Fibroblast of lung (primary cell): ENCODE measurements at regions not wholly inside any gene's neighbourhood (a gene's known extent, or its start where the extent isn't known, plus 50 kb on each side); places are given as distances from the start of the nearest gene placed in this dataset.

ENCODE experiments used
- DNase-seq, 2 donors: peaks; one replicate each; pipeline versions ENCODE4 v3.0.0 to v3.0.0-alpha.2; 2010; ENCODE audit warnings: low read depth in 2 of 2
- H2AFZ ChIP-seq: 2 replicates; pipeline ENCODE4 v1.5.1; 2012; ENCODE audit warnings: low read length, control low read depth, inconsistent platforms
- H3K27ac ChIP-seq: 2 replicates; pipeline ENCODE4 v1.5.1; 2011; ENCODE audit warnings: low read length, control low read depth; ENCODE audit not compliant: insufficient read depth
- H3K27me3 ChIP-seq: 2 replicates; pipeline ENCODE4 v1.5.1; 2011; ENCODE audit warnings: mild to moderate bottlenecking, low read length; ENCODE audit not compliant: control insufficient read depth, insufficient read depth
- H3K36me3 ChIP-seq: 2 replicates; pipeline ENCODE4 v1.5.1; 2011; ENCODE audit warnings: low read length; ENCODE audit not compliant: control insufficient read depth, insufficient read depth
- H3K4me1 ChIP-seq: 2 replicates; pipeline ENCODE4 v1.5.1; 2011; ENCODE audit warnings: low read length; ENCODE audit not compliant: control insufficient read depth, insufficient read depth; ENCODE audit errors: extremely low read depth
- H3K4me2 ChIP-seq: 2 replicates; pipeline ENCODE4 v1.5.1; 2011; ENCODE audit warnings: low read length, control low read depth; ENCODE audit not compliant: insufficient read depth; ENCODE audit errors: extremely low read depth
- H3K4me3 ChIP-seq, 4 experiments: fragments of 200-600 bp in 1 of 4; sonication (generic) in 1 of 4; replicated peaks in 1 of 4; 2 replicates each; pipeline ENCODE4 v1.5.1; 2011 to 2016; ENCODE audit warnings: low read length in 4 of 4, low read depth in 3 of 4, mild to moderate bottlenecking in 3 of 4, control low read depth in 2 of 4, inconsistent platforms in 1 of 4, mixed read lengths in 1 of 4; ENCODE audit not compliant: insufficient read depth in 1 of 4; ENCODE audit errors: control extremely low read depth in 1 of 4
- H3K79me2 ChIP-seq: 2 replicates; pipeline ENCODE4 v1.5.1; 2012; ENCODE audit warnings: mild to moderate bottlenecking, low read length, inconsistent platforms; ENCODE audit not compliant: control insufficient read depth, insufficient read depth
- H3K9ac ChIP-seq: 2 replicates; pipeline ENCODE4 v1.5.1; 2011; ENCODE audit warnings: mild to moderate bottlenecking, low read length, control low read depth; ENCODE audit not compliant: insufficient read depth
- H3K9me3 ChIP-seq: 2 replicates; pipeline ENCODE4 v1.5.1; 2012; ENCODE audit warnings: low read depth, low read length; ENCODE audit not compliant: control insufficient read depth, insufficient read depth
- H4K20me1 ChIP-seq: 2 replicates; pipeline ENCODE4 v1.5.1; 2011; ENCODE audit warnings: low read length; ENCODE audit not compliant: control insufficient read depth, insufficient read depth; ENCODE audit errors: extremely low read depth
- CTCF ChIP-seq, 2 donors: IDR thresholded peaks in 1 of 2; conservative IDR thresholded peaks in 1 of 2; 1 replicate in 1 of 2; 2 replicates in 1 of 2; pipeline ENCODE4 v1.5.1; 2011 to 2012; ENCODE audit warnings: low read length in 2 of 2, control low read depth in 1 of 2, inconsistent platforms in 1 of 2, low read depth in 1 of 2, mild to moderate bottlenecking in 1 of 2
- EZH2 ChIP-seq: IDR thresholded peaks from 2 replicates; pipeline ENCODE4 v1.5.1; 2012; ENCODE audit warnings: low read length, control low read depth, mild to moderate bottlenecking; ENCODE audit errors: missing control alignments

- H3K4me3 ChIP-seq, result no peak overlapping the region
- no peaks in the 10 kb centered on the region for H4K20me1 ChIP-seq
Observed at GRCh38 chr21:43331962-43332828, 94.7 kb downstream of the SIK1 start.

GRCh38 chr21:43331111-43331961 is 95.6 kb downstream of the SIK1 start:
- Histone ChIP-seq H3K4me2 (no peak overlapping the region), H3K36me3 (no peaks in the 10 kb centered on the region), H3K4me3 (no peak overlapping the region), H3K27ac (peak overlapping the region; percentile 59), H3K9me3 (no peaks in the 10 kb centered on the region), H3K9ac (peak overlapping the region; percentile 21), H3K4me1 (peaks cover 18% of the 10 kb centered on the region), H3K79me2 (no peaks in the 10 kb centered on the region), H3K27me3 (peaks cover 7% of the 10 kb centered on the region), H2AFZ (no peak overlapping the region), H4K20me1 (no peaks in the 10 kb centered on the region)
- no peak for TF ChIP-seq CTCF (conservative IDR thresholded peaks at IDR 0.05 in 1 of 2, IDR thresholded peaks at IDR 0.05 in 1 of 2; ENCODE audit: low read depth in 1 of 2, low read length in 2 of 2)
- TF ChIP-seq EZH2, result no peak
- DNase-seq, result no peak

More at GRCh38 chr21:43331962-43332828, 94.7 kb downstream of the SIK1 start:
- TF ChIP-seq EZH2 (no peak), CTCF (conservative IDR thresholded peaks at IDR 0.05 in 1 of 2, IDR thresholded peaks at IDR 0.05 in 1 of 2; ENCODE audit: low read depth in 1 of 2, low read length in 2 of 2) (no peak)
- H3K79me2 ChIP-seq, result no peaks in the 10 kb centered on the region
- peak overlapping the region; percentile 87 for H3K27ac ChIP-seq
- no peaks in the 10 kb centered on the region for H3K36me3 ChIP-seq
- peaks cover 2% of the 10 kb centered on the region for H3K27me3 ChIP-seq
- DNase-seq, result peak; percentile 91 to 96
- peaks cover 18% of the 10 kb centered on the region for H3K4me1 ChIP-seq
- no peak overlapping the region for H2AFZ ChIP-seq
- H3K9me3 ChIP-seq, result no peaks in the 10 kb centered on the region
- peak overlapping the region; percentile 70 for H3K9ac ChIP-seq
- H3K4me2 ChIP-seq, result no peak overlapping the region

GRCh38 chr21:43330306-43330881 is 96.5 kb downstream of the SIK1 start:
- Histone ChIP-seq H3K79me2 (no peaks in the 10 kb centered on the region), H3K4me3 (no peak overlapping the region), H3K36me3 (no peaks in the 10 kb centered on the region), H3K9me3 (no peaks in the 10 kb centered on the region), H3K27ac (no peak overlapping the region), H4K20me1 (no peaks in the 10 kb centered on the region), H3K4me2 (no peak overlapping the region), H3K27me3 (peaks cover 7% of the 10 kb centered on the region), H3K9ac (no peak overlapping the region), H3K4me1 (peaks cover 18% of the 10 kb centered on the region), H2AFZ (no peak overlapping the region)
- no peak for DNase-seq
- TF ChIP-seq CTCF (conservative IDR thresholded peaks at IDR 0.05 in 1 of 2, IDR thresholded peaks at IDR 0.05 in 1 of 2; ENCODE audit: low read depth in 1 of 2, low read length in 2 of 2) (no peak), EZH2 (no peak)
